A673 (cell line): ENCODE measurements at regions not wholly inside any gene's neighbourhood (a gene's known extent, or its start where the extent isn't known, plus 50 kb on each side); places are given as distances from the start of the nearest gene placed in this dataset.
"Not testable (repeated sequence)": the region's sequence is repeated elsewhere in the genome, so short reads cannot be mapped to it uniquely, and the experiment has no call there.

ENCODE experiments used
- CTCF ChIP-seq: fragments of 300-800, 200-600 bp; sonication (generic); conservative IDR thresholded peaks from 2 replicates; pipeline ENCODE4 v1.5.1; 2017; ENCODE audit warnings: low read depth, mild to moderate bottlenecking, antibody characterized with exemption, low read length, moderate library complexity, mixed read lengths
- EZH2 ChIP-seq: fragments of 200-600 bp; sonication (generic); IDR thresholded peaks from 2 replicates; pipeline ENCODE4 v1.6.1; 2017; ENCODE audit warnings: borderline replicate concordance, low read depth, mild to moderate bottlenecking, mixed read lengths, antibody characterized with exemption, low read length; ENCODE audit not compliant: poor library complexity, severe bottlenecking

- TF ChIP-seq EZH2, CTCF: not testable (repeated sequence)
Observed at GRCh38 chr15:20441138-20441537, 100.5 kb downstream of the GOLGA6L6 start.
